ENCODE measurements at regions not wholly inside any gene's neighbourhood (a gene's known extent, or its start where the extent isn't known, plus 50 kb on each side); places are given as distances from the start of the nearest gene placed in this dataset.
A peak's percentile ranks its signal among the peaks of the same experiment; 100 is the strongest.

- TF ChIP-seq CTCF (IDR thresholded peaks at IDR 0.05; ENCODE audit: insufficient read depth, low read depth, low read length), result peak; percentile 21
- TF ChIP-seq EZH2 (IDR thresholded peaks at IDR 0.05; ENCODE audit: insufficient read depth, low read length), result no peak
These were observed 628.0 kb upstream of the ADAMTS16 start for GRCh38 chr5:4511996-4512656.
